GM12874 (cell line): ENCODE measurements at regions not wholly inside any gene's neighbourhood (a gene's known extent, or its start where the extent isn't known, plus 50 kb on each side); places are given as distances from the start of the nearest gene placed in this dataset.

Experiments
- CTCF ChIP-seq: IDR thresholded peaks from 2 replicates; pipeline ENCODE4 v1.5.1; 2011; ENCODE audit warnings: low read depth, mild to moderate bottlenecking, control low read depth, low read length, moderate library complexity; ENCODE audit not compliant: insufficient read depth

DNA sequence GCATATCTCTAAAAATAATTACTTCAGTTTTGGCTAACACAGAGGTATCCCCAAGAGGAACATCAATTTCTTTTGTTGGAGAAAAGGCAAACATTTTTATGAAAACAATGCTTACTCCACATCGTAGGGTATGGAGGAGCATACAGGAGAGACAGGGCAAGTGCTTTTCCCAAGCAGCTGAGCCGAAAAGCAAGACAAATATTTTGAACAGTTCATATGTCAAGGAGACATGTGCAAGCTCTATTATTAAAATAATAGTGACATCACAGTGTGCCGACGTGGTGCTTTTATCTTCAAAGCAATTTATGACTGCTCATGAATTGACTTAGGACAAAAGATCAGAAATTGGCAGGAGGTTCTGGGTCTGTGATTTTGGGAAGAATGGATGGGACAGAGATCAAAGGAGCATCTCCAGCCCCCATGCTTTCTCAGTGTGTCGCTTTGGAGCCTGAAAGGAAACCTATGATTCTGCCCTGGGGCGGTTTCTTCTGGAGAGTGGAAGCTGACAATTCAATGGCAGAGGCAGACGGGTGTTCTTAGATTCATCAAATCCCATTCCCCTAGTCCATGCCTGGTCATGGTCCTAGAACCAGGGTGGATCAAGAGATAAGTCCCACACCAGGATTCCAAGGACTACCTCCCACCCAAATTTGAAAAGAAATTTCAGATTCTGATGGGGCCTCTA, 97.1 kb downstream of the JCAD start:
- TF ChIP-seq CTCF: no peak

- TF ChIP-seq CTCF: no peak
Observed at GRCh38 chr10:29961351-29961750, 98.0 kb downstream of the JCAD start.

DNA sequence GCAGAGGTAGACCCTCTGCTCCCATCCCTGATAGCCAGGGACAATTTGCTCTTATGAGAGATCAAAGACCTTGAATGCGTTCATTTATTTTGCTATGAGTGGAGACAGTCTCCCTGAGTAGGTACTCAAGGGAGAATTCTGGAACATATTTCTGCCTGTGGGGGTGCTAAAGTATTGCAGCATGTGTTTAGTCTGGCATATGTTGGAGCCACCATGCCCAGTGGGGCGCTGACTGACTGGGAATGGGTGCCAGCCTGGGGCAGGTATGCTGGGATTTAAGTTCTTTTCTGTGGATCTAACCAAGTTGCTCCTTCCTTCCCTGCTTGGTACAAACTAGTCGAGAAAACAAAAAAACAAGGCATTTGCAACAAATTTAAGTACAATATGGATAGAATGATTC, 99.1 kb downstream of the JCAD start:
- no peak for TF ChIP-seq CTCF

GRCh38 chr10:29959586-29959985, 99.8 kb downstream of the JCAD start:
- no peak for TF ChIP-seq CTCF

DNA sequence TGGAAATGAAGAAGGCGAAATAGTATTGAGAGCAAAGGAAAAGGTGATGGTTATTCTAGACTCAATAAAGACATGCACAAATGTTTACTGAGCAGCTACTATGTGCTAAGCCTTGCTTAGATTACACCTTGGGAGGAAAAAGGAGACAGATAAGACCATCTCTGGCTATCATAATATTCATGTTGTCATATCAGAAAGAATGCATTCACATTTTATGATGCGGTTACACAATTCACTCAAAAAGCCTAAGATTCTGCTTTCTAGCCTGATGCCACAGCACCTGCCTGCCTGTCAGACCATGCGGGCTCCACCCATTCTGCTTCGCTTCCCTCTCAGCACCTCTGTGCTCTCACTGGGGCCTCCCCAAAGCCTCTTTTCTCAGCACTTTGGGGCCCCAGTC, 100.9 kb downstream of the JCAD start:
- no peak for TF ChIP-seq CTCF

DNA sequence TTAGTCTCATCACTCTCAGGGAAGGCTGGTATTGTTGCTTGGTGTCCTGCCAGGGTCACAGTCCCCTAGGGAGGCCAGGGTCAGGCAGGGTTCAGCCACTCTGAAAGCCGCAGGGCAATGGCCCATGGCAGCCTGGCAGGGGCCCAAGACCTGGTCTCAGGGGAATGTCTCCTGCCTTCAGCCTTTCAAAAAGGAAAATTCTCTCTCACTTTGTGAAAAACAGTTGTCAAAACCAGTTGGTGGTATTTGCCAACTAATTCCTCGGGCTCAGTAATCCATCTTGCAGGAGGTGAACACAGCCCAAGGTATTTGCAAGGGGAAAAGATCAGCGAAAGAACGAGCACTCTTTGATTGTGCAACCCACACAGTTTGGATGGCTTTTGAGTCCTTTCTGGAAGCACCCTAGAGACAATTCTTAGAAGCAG, 101.5 kb downstream of the JCAD start:
- no peak for TF ChIP-seq CTCF

GRCh38 chr10:29957236-29957635, 102.2 kb downstream of the JCAD start:
- TF ChIP-seq CTCF: no peak
